ENCODE measurements at regions not wholly inside any gene's neighbourhood (a gene's known extent, or its start where the extent isn't known, plus 50 kb on each side); places are given as distances from the start of the nearest gene placed in this dataset.

GRCh38 chr5:74056107-74056788 lies 430.3 kb downstream of the ARHGEF28 start:
- Histone ChIP-seq H3K4me3 (ENCODE audit: insufficient read depth, low read depth, low read length) (no peak overlapping the region), H3K9me3 (ENCODE audit: control insufficient read depth, low read length) (no peaks in the 10 kb centered on the region), H3K36me3 (ENCODE audit: control insufficient read depth, insufficient read depth, low read length) (no peaks in the 10 kb centered on the region), H3K27ac (ENCODE audit: insufficient read depth, low read depth, low read length, poor library complexity, severe bottlenecking) (no peak overlapping the region), H3K4me1 (ENCODE audit: control insufficient read depth, insufficient read depth, low read length) (peaks cover 19% of the 10 kb centered on the region), H3K27me3 (ENCODE audit: control insufficient read depth, insufficient read depth, low read length, poor library complexity, severe bottlenecking) (no peaks in the 10 kb centered on the region)
- 96% methylated on average over 7 of the region's 7 CpGs for WGBS, 2 experiments

- Histone ChIP-seq H3K9me3 (ENCODE audit: control insufficient read depth, low read length) (no peaks in the 10 kb centered on the region), H3K27ac (ENCODE audit: insufficient read depth, low read depth, low read length, poor library complexity, severe bottlenecking) (no peak overlapping the region), H3K4me3 (ENCODE audit: insufficient read depth, low read depth, low read length) (no peak overlapping the region), H3K4me1 (ENCODE audit: control insufficient read depth, insufficient read depth, low read length) (peaks cover 19% of the 10 kb centered on the region), H3K27me3 (ENCODE audit: control insufficient read depth, insufficient read depth, low read length, poor library complexity, severe bottlenecking) (no peaks in the 10 kb centered on the region), H3K36me3 (ENCODE audit: control insufficient read depth, insufficient read depth, low read length) (no peaks in the 10 kb centered on the region)
- 82 to 85% methylated on average over 6 to 7 of the region's 7 CpGs for WGBS, 2 experiments
Measured at GRCh38 chr5:74055486-74056106, 429.6 kb downstream of the ARHGEF28 start.

GRCh38 chr5:74054641-74055421 lies 428.8 kb downstream of the ARHGEF28 start:
- Histone ChIP-seq H3K9me3 (ENCODE audit: control insufficient read depth, low read length) (no peaks in the 10 kb centered on the region), H3K27ac (ENCODE audit: insufficient read depth, low read depth, low read length, poor library complexity, severe bottlenecking) (no peak overlapping the region), H3K4me1 (ENCODE audit: control insufficient read depth, insufficient read depth, low read length) (peaks cover 19% of the 10 kb centered on the region), H3K36me3 (ENCODE audit: control insufficient read depth, insufficient read depth, low read length) (no peaks in the 10 kb centered on the region), H3K4me3 (ENCODE audit: insufficient read depth, low read depth, low read length) (no peak overlapping the region), H3K27me3 (ENCODE audit: control insufficient read depth, insufficient read depth, low read length, poor library complexity, severe bottlenecking) (no peaks in the 10 kb centered on the region)
- WGBS, 2 experiments, result 91 to 94% methylated on average over 4 to 5 of the region's 5 CpGs

GRCh38 chr5:74054139-74054538 lies 428.1 kb downstream of the ARHGEF28 start:
- Histone ChIP-seq H3K4me3 (ENCODE audit: insufficient read depth, low read depth, low read length) (no peak overlapping the region), H3K36me3 (ENCODE audit: control insufficient read depth, insufficient read depth, low read length) (no peaks in the 10 kb centered on the region), H3K27me3 (ENCODE audit: control insufficient read depth, insufficient read depth, low read length, poor library complexity, severe bottlenecking) (no peaks in the 10 kb centered on the region), H3K4me1 (ENCODE audit: control insufficient read depth, insufficient read depth, low read length) (peaks cover 19% of the 10 kb centered on the region), H3K9me3 (ENCODE audit: control insufficient read depth, low read length) (no peaks in the 10 kb centered on the region), H3K27ac (ENCODE audit: insufficient read depth, low read depth, low read length, poor library complexity, severe bottlenecking) (no peak overlapping the region)
- WGBS, 2 experiments, result 86 to 92% methylated on average over 5 of the region's 5 CpGs

GRCh38 chr5:74052441-74053221 lies 426.6 kb downstream of the ARHGEF28 start:
- H3K4me1 ChIP-seq (ENCODE audit: control insufficient read depth, insufficient read depth, low read length), result peaks cover 19% of the 10 kb centered on the region
- H3K4me3 ChIP-seq (ENCODE audit: insufficient read depth, low read depth, low read length), result no peak overlapping the region
- 93 to 97% methylated on average over 6 to 7 of the region's 7 CpGs for WGBS, 2 experiments
- no peaks in the 10 kb centered on the region for H3K9me3 ChIP-seq (ENCODE audit: control insufficient read depth, low read length)
- H3K36me3 ChIP-seq (ENCODE audit: control insufficient read depth, insufficient read depth, low read length), result no peaks in the 10 kb centered on the region
- no peaks in the 10 kb centered on the region for H3K27me3 ChIP-seq (ENCODE audit: control insufficient read depth, insufficient read depth, low read length, poor library complexity, severe bottlenecking)
- no peak overlapping the region for H3K27ac ChIP-seq (ENCODE audit: insufficient read depth, low read depth, low read length, poor library complexity, severe bottlenecking)

GRCh38 chr5:74051076-74051475 lies 425.1 kb downstream of the ARHGEF28 start:
- Histone ChIP-seq H3K4me1 (ENCODE audit: control insufficient read depth, insufficient read depth, low read length) (peaks cover 19% of the 10 kb centered on the region), H3K9me3 (ENCODE audit: control insufficient read depth, low read length) (no peaks in the 10 kb centered on the region), H3K4me3 (ENCODE audit: insufficient read depth, low read depth, low read length) (no peak overlapping the region), H3K36me3 (ENCODE audit: control insufficient read depth, insufficient read depth, low read length) (no peaks in the 10 kb centered on the region), H3K27ac (ENCODE audit: insufficient read depth, low read depth, low read length, poor library complexity, severe bottlenecking) (no peak overlapping the region), H3K27me3 (ENCODE audit: control insufficient read depth, insufficient read depth, low read length, poor library complexity, severe bottlenecking) (no peaks in the 10 kb centered on the region)
- 92 to 98% methylated on average over 2 of the region's 2 CpGs for WGBS, 2 experiments

GRCh38 chr5:74044936-74045335 lies 418.9 kb downstream of the ARHGEF28 start:
- H3K9me3 ChIP-seq (ENCODE audit: control insufficient read depth, low read length), result no peaks in the 10 kb centered on the region
- 89 to 95% methylated on average over 4 to 5 of the region's 5 CpGs for WGBS, 2 experiments

GRCh38 chr5:74042959-74043358 lies 417.0 kb downstream of the ARHGEF28 start:
- 87 to 92% methylated on average over 4 of the region's 4 CpGs for WGBS, 2 experiments

More at GRCh38 chr5:74044936-74045335, 418.9 kb downstream of the ARHGEF28 start:
- H3K36me3 ChIP-seq (ENCODE audit: control insufficient read depth, insufficient read depth, low read length), result no peaks in the 10 kb centered on the region
- no peak overlapping the region for H3K27ac ChIP-seq (ENCODE audit: insufficient read depth, low read depth, low read length, poor library complexity, severe bottlenecking)
- no peaks in the 10 kb centered on the region for H3K27me3 ChIP-seq (ENCODE audit: control insufficient read depth, insufficient read depth, low read length, poor library complexity, severe bottlenecking)
- no peaks in the 10 kb centered on the region for H3K4me1 ChIP-seq (ENCODE audit: control insufficient read depth, insufficient read depth, low read length)
- H3K4me3 ChIP-seq (ENCODE audit: insufficient read depth, low read depth, low read length), result no peak overlapping the region

GRCh38 chr5:74042559-74042958 lies 416.6 kb downstream of the ARHGEF28 start:
- WGBS, 2 experiments, result 93% methylated on average over 7 of the region's 7 CpGs
- H3K4me1 ChIP-seq (ENCODE audit: control insufficient read depth, insufficient read depth, low read length), result no peaks in the 10 kb centered on the region
- H3K27me3 ChIP-seq (ENCODE audit: control insufficient read depth, insufficient read depth, low read length, poor library complexity, severe bottlenecking), result no peaks in the 10 kb centered on the region
- no peaks in the 10 kb centered on the region for H3K9me3 ChIP-seq (ENCODE audit: control insufficient read depth, low read length)
- H3K36me3 ChIP-seq (ENCODE audit: control insufficient read depth, insufficient read depth, low read length), result no peaks in the 10 kb centered on the region
- H3K4me3 ChIP-seq (ENCODE audit: insufficient read depth, low read depth, low read length), result no peak overlapping the region
- H3K27ac ChIP-seq (ENCODE audit: insufficient read depth, low read depth, low read length, poor library complexity, severe bottlenecking), result no peak overlapping the region

More at GRCh38 chr5:74042959-74043358, 417.0 kb downstream of the ARHGEF28 start:
- no peaks in the 10 kb centered on the region for H3K27me3 ChIP-seq (ENCODE audit: control insufficient read depth, insufficient read depth, low read length, poor library complexity, severe bottlenecking)
- H3K4me3 ChIP-seq (ENCODE audit: insufficient read depth, low read depth, low read length), result no peak overlapping the region
- H3K9me3 ChIP-seq (ENCODE audit: control insufficient read depth, low read length), result no peaks in the 10 kb centered on the region
- no peaks in the 10 kb centered on the region for H3K36me3 ChIP-seq (ENCODE audit: control insufficient read depth, insufficient read depth, low read length)
- H3K27ac ChIP-seq (ENCODE audit: insufficient read depth, low read depth, low read length, poor library complexity, severe bottlenecking), result no peak overlapping the region
- H3K4me1 ChIP-seq (ENCODE audit: control insufficient read depth, insufficient read depth, low read length), result no peaks in the 10 kb centered on the region

Data from ectodermal cell (in vitro differentiated cells).